Nephron (organoid): ENCODE measurements at regions not wholly inside any gene's neighbourhood (a gene's known extent, or its start where the extent isn't known, plus 50 kb on each side); places are given as distances from the start of the nearest gene placed in this dataset.
A peak's percentile ranks its signal among the peaks of the same experiment; 100 is the strongest.

Experiments
- H3K27ac Mint-ChIP-seq, 3 experiments: 2 replicates each; pipeline ENCODE4 v1.8.0; 2020; ENCODE audit warnings: mixed read lengths in 3 of 3, mild to moderate bottlenecking in 2 of 3, moderate library complexity in 1 of 3
- H3K27me3 Mint-ChIP-seq: 2 replicates; pipeline ENCODE4 v1.8.0; 2021; ENCODE audit warnings: low read depth, mild to moderate bottlenecking, moderate library complexity, mixed read lengths
- H3K36me3 Mint-ChIP-seq: 2 replicates; pipeline ENCODE4 v1.8.0; 2020; ENCODE audit warnings: low read depth, mixed read lengths
- H3K4me1 Mint-ChIP-seq: 2 replicates; pipeline ENCODE4 v1.8.0; 2020; ENCODE audit warnings: mixed read lengths
- H3K4me3 Mint-ChIP-seq, 3 experiments: 2 replicates each; pipeline ENCODE4 v1.8.0; 2020; ENCODE audit warnings: mild to moderate bottlenecking in 3 of 3, mixed read lengths in 3 of 3, moderate library complexity in 2 of 3
- H3K9me3 Mint-ChIP-seq: 2 replicates; pipeline ENCODE4 v1.8.0; 2020; ENCODE audit warnings: mixed read lengths
- CTCF ChIP-seq, 3 experiments: fragments of 200-600 bp; sonication (generic); IDR thresholded peaks; one replicate each; pipeline ENCODE4 v1.5.0; 2021; ENCODE audit warnings: antibody characterized with exemption in 3 of 3; ENCODE audit not compliant: unreplicated experiment in 3 of 3

GRCh38 chr6:15121977-15122550 lies 123.8 kb upstream of the JARID2 start:
- TF ChIP-seq CTCF (IDR thresholded peaks at IDR 0.05; ENCODE audit: unreplicated experiment in 3 of 3): no peak
- Mint-ChIP-seq H3K27ac (no peak overlapping the region), H3K4me1 (no peaks in the 10 kb centered on the region), H3K27me3 (no peaks in the 10 kb centered on the region), H3K36me3 (no peaks in the 10 kb centered on the region), H3K4me3 (no peak overlapping the region), H3K9me3 (no peaks in the 10 kb centered on the region)

GRCh38 chr6:15129887-15130286 lies 116.0 kb upstream of the JARID2 start:
- peaks cover 27% of the 10 kb centered on the region for H3K4me1 Mint-ChIP-seq
- no peaks in the 10 kb centered on the region for H3K9me3 Mint-ChIP-seq
- no peaks in the 10 kb centered on the region for H3K36me3 Mint-ChIP-seq
- H3K4me3 Mint-ChIP-seq: peak overlapping the region in 1 of 3 experiments; percentile 41
- H3K27ac Mint-ChIP-seq: peak overlapping the region; percentile 16 to 88 (median 84)
- TF ChIP-seq CTCF (IDR thresholded peaks at IDR 0.05; ENCODE audit: unreplicated experiment in 3 of 3): no peak
- peaks cover 17% of the 10 kb centered on the region for H3K27me3 Mint-ChIP-seq

GRCh38 chr6:15131234-15131633 lies 114.6 kb upstream of the JARID2 start:
- Mint-ChIP-seq H3K36me3 (no peaks in the 10 kb centered on the region), H3K4me1 (peaks cover 27% of the 10 kb centered on the region), H3K27ac (peak overlapping the region; percentile 66 to 86 (median 84)), H3K9me3 (no peaks in the 10 kb centered on the region), H3K27me3 (peaks cover 22% of the 10 kb centered on the region), H3K4me3 (peak overlapping the region in 2 of 3 experiments; percentile 8 to 37)
- no peak for TF ChIP-seq CTCF (IDR thresholded peaks at IDR 0.05; ENCODE audit: unreplicated experiment in 3 of 3)

GRCh38 chr6:15131651-15132061 lies 114.2 kb upstream of the JARID2 start:
- Mint-ChIP-seq H3K4me1 (peaks cover 27% of the 10 kb centered on the region), H3K9me3 (no peaks in the 10 kb centered on the region), H3K27ac (peak overlapping the region; percentile 66 to 86 (median 84)), H3K4me3 (peak overlapping the region; percentile 8 to 37 (median 17)), H3K27me3 (peaks cover 22% of the 10 kb centered on the region), H3K36me3 (no peaks in the 10 kb centered on the region)
- TF ChIP-seq CTCF (IDR thresholded peaks at IDR 0.05; ENCODE audit: unreplicated experiment in 3 of 3): no peak

GRCh38 chr6:15132167-15132566 lies 113.7 kb upstream of the JARID2 start:
- Mint-ChIP-seq H3K9me3 (no peaks in the 10 kb centered on the region), H3K4me3 (no peak overlapping the region), H3K27me3 (peaks cover 22% of the 10 kb centered on the region), H3K4me1 (peaks cover 27% of the 10 kb centered on the region), H3K27ac (peak overlapping the region; percentile 4 to 84 (median 66)), H3K36me3 (no peaks in the 10 kb centered on the region)
- TF ChIP-seq CTCF (IDR thresholded peaks at IDR 0.05; ENCODE audit: unreplicated experiment in 3 of 3): no peak
